Loucy (cell line): ENCODE measurements at regions not wholly inside any gene's neighbourhood (a gene's known extent, or its start where the extent isn't known, plus 50 kb on each side); places are given as distances from the start of the nearest gene placed in this dataset.

Experiments
- CTCF ChIP-seq: fragments of 200-600 bp; sonication (generic); conservative IDR thresholded peaks from 2 replicates; pipeline ENCODE4 v1.5.1; 2014; ENCODE audit warnings: mild to moderate bottlenecking, antibody characterized with exemption, low read length
- EZH2phosphoT487 ChIP-seq: fragments of 200-600 bp; IDR thresholded peaks from 2 replicates; pipeline ENCODE4 v1.6.1; 2018; ENCODE audit warnings: antibody characterized with exemption, mild to moderate bottlenecking, moderate library complexity, borderline replicate concordance

DNA sequence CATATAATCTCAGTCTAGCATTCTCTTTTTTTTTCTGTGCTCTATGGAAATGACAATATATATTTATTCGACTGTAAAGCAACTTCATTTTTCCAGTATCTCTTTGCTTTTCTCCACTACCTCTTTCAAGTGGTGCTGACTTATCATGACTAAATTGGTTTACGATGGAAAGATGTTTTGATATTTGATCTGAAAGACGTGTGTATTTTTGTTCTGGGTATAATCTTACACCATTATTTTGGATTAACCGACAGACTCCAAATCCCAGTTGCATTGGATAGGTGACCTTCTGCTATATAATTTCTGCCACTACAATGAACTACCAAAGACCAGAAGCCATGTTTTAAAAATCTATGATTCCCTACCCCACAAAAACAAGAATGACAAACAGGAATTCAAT, 380.5 kb upstream of the NFE2L3 start:
- TF ChIP-seq CTCF (no peak), EZH2phosphoT487 (no peak)
